Tibial artery (tissue), 4 donors: ENCODE measurements at regions not wholly inside any gene's neighbourhood (a gene's known extent, or its start where the extent isn't known, plus 50 kb on each side); places are given as distances from the start of the nearest gene placed in this dataset.
A peak's percentile ranks its signal among the peaks of the same experiment; 100 is the strongest.

Experiments
- DNase-seq, 2 donors: peaks; one replicate each; pipeline ENCODE4 v3.0.0-alpha.2; 2019
- H3K27ac ChIP-seq, 2 donors: fragments of 200-600 bp; sonication (generic) in 1 of 2; 1 replicate in 1 of 2; 2 replicates in 1 of 2; pipeline ENCODE4 v1.5.1; 2018 to 2019; ENCODE audit warnings: mild to moderate bottlenecking in 1 of 2
- H3K27me3 ChIP-seq, 2 donors: fragments of 200-600 bp; sonication (generic) in 1 of 2; one replicate each; pipeline versions ENCODE4 v1.5.1 to v1.6.0; 2016 to 2019
- H3K36me3 ChIP-seq, 3 donors: fragments of 200-600 bp; sonication (generic) in 2 of 3; one replicate each; pipeline ENCODE4 v1.5.1; 2016 to 2019; ENCODE audit warnings: mild to moderate bottlenecking in 2 of 3
- H3K4me1 ChIP-seq, 4 donors: fragments of 200-600 bp; sonication (generic) in 2 of 4; 1 replicate in 3 of 4; 2 replicates in 1 of 4; pipeline ENCODE4 v1.5.1; 2016 to 2019
- H3K4me3 ChIP-seq, 2 donors: fragments of 200-600 bp; sonication (generic) in 1 of 2; 1 replicate in 1 of 2; 2 replicates in 1 of 2; pipeline ENCODE4 v1.5.1; 2018 to 2019; ENCODE audit warnings: mild to moderate bottlenecking in 2 of 2
- H3K9me3 ChIP-seq, 3 donors: fragments of 200-600 bp; sonication (generic) in 1 of 3; one replicate each; pipeline ENCODE4 v1.5.1; 2016 to 2019
- CTCF ChIP-seq, 2 experiments: fragments of 200-600 bp in 1 of 2; fragments of 450-650 bp in 1 of 2; IDR thresholded peaks; one replicate each; pipeline ENCODE4 v1.5.1; 2017 to 2019; ENCODE audit warnings: antibody characterized with exemption in 2 of 2, mild to moderate bottlenecking in 1 of 2, moderate library complexity in 1 of 2
- intact Hi-C: fragments of 100-400 bp; cut with DNase I; formaldehyde crosslinking; loops from one replicate; pipeline ENCODE4 v1.15.0; 2023; ENCODE audit warnings: low total_unique reads

- no peak for DNase-seq
- Histone ChIP-seq H3K27ac (no peak overlapping the region), H3K36me3 (no peaks in the 10 kb centered on the region), H3K4me1 (no peaks in the 10 kb centered on the region), H3K9me3 (no peaks in the 10 kb centered on the region), H3K4me3 (no peak overlapping the region), H3K27me3 (no peaks in the 10 kb centered on the region)
- intact Hi-C loops, result no loop called here
- TF ChIP-seq CTCF (IDR thresholded peaks at IDR 0.05), result no peak
Measured at GRCh38 chr18:40949114-40949950, 1005.7 kb upstream of the PIK3C3 start.

- Histone ChIP-seq H3K36me3 (no peaks in the 10 kb centered on the region), H3K4me1 (peaks cover 0 to 4% (median 0%) of the 10 kb centered on the region in 4 donors), H3K4me3 (no peak overlapping the region), H3K9me3 (no peaks in the 10 kb centered on the region), H3K27ac (no peak overlapping the region), H3K27me3 (no peaks in the 10 kb centered on the region)
- no peak for DNase-seq
- no peak for TF ChIP-seq CTCF (IDR thresholded peaks at IDR 0.05)
- intact Hi-C loops, result no loop called here
Measured at GRCh38 chr18:40944576-40944975, 1010.5 kb upstream of the PIK3C3 start.

GRCh38 chr18:40939656-40940515 is 1015.1 kb upstream of the PIK3C3 start:
- Histone ChIP-seq H3K36me3 (no peaks in the 10 kb centered on the region), H3K27me3 (no peaks in the 10 kb centered on the region), H3K4me1 (peaks cover 0 to 4% (median 0%) of the 10 kb centered on the region in 4 donors), H3K9me3 (no peaks in the 10 kb centered on the region), H3K27ac (no peak overlapping the region), H3K4me3 (peak overlapping the region; percentile 36 to 51)
- no peak for TF ChIP-seq CTCF (IDR thresholded peaks at IDR 0.05)
- intact Hi-C loops, result loop anchor here (10.0 kb wide), 1 partner anchor 805 kb away; no protein-coding TSS in a partner anchor
- no peak for DNase-seq

GRCh38 chr18:40938615-40939014 is 1016.4 kb upstream of the PIK3C3 start:
- DNase-seq, result no peak
- no peaks in the 10 kb centered on the region for H3K9me3 ChIP-seq
- H3K4me1 ChIP-seq, result peaks cover 0 to 4% (median 0%) of the 10 kb centered on the region in 4 donors
- intact Hi-C loops, result loop anchor here (10.0 kb wide), 1 partner anchor 806 kb away; no protein-coding TSS in a partner anchor
- H3K27ac ChIP-seq, result no peak overlapping the region
- TF ChIP-seq CTCF (IDR thresholded peaks at IDR 0.05), result no peak
- H3K36me3 ChIP-seq, result no peaks in the 10 kb centered on the region
- no peaks in the 10 kb centered on the region for H3K27me3 ChIP-seq
- no peak overlapping the region for H3K4me3 ChIP-seq

GRCh38 chr18:40937386-40937785 is 1017.6 kb upstream of the PIK3C3 start:
- H3K4me3 ChIP-seq, result no peak overlapping the region
- no peak for TF ChIP-seq CTCF (IDR thresholded peaks at IDR 0.05)
- H3K9me3 ChIP-seq, result no peaks in the 10 kb centered on the region
- no peak overlapping the region for H3K27ac ChIP-seq
- no peak for DNase-seq
- H3K27me3 ChIP-seq, result no peaks in the 10 kb centered on the region
- peaks cover 0 to 4% (median 0%) of the 10 kb centered on the region in 4 donors for H3K4me1 ChIP-seq
- H3K36me3 ChIP-seq, result no peaks in the 10 kb centered on the region
- intact Hi-C loops, result loop anchor here (10.0 kb wide), 1 partner anchor 807 kb away; no protein-coding TSS in a partner anchor
